SK-N-SH treated with all-trans-retinoic acid at 6 μM for 48 hours (cell line): ENCODE measurements at regions not wholly inside any gene's neighbourhood (a gene's known extent, or its start where the extent isn't known, plus 50 kb on each side); places are given as distances from the start of the nearest gene placed in this dataset.
A peak's percentile ranks its signal among the peaks of the same experiment; 100 is the strongest.
"Not testable (repeated sequence)": the region's sequence is repeated elsewhere in the genome, so short reads cannot be mapped to it uniquely, and the experiment has no call there.

Source experiments
- ATAC-seq: fragments of 200-7000 bp; cut with Tn5 transposase; 3 replicates; pipeline ENCODE4 v1.9.1; 2020; ENCODE audit warnings: mild to moderate bottlenecking, moderate library complexity
- ARNTL ChIP-seq: fragments of 450-650 bp; formaldehyde crosslinking; IDR thresholded peaks from 2 replicates; pipeline ENCODE4 v1.5.0; 2020; ENCODE audit warnings: low read depth, mild to moderate bottlenecking, moderate library complexity, borderline replicate concordance
- BACH2 ChIP-seq: fragments of 250-450 bp; sonication (Bioruptor Pico); IDR thresholded peaks from 2 replicates; pipeline ENCODE4 v1.9.0; 2021; ENCODE audit warnings: mild to moderate bottlenecking, borderline replicate concordance
- CREB5 ChIP-seq: fragments of 250-450 bp; sonication (Bioruptor Pico); IDR thresholded peaks from 2 replicates; pipeline ENCODE4 v1.5.1; 2020; ENCODE audit warnings: low read depth, mild to moderate bottlenecking, moderate library complexity
- CSDC2 ChIP-seq: fragments of 250-450 bp; sonication (Bioruptor Pico); IDR thresholded peaks from 2 replicates; pipeline ENCODE4 v1.5.0; 2020; ENCODE audit warnings: mild to moderate bottlenecking, moderate library complexity
- ESRRG ChIP-seq: fragments of 250-450 bp; sonication (Bioruptor Pico); IDR thresholded peaks from 2 replicates; pipeline ENCODE4 v1.6.1; 2021; ENCODE audit warnings: mild to moderate bottlenecking
- GLIS3 ChIP-seq: fragments of 250-450 bp; sonication (Bioruptor Pico); IDR thresholded peaks from 2 replicates; pipeline ENCODE4 v1.5.0; 2020; ENCODE audit warnings: mild to moderate bottlenecking, moderate library complexity
- ISL1 ChIP-seq: fragments of 250-450 bp; sonication (Bioruptor Pico); IDR thresholded peaks from 2 replicates; pipeline ENCODE4 v2.1.2; 2022; ENCODE audit warnings: mild to moderate bottlenecking, moderate library complexity
- OSR1 ChIP-seq: fragments of 250-450 bp; sonication (Bioruptor Pico); IDR thresholded peaks from 2 replicates; pipeline ENCODE4 v1.8.0; 2022; ENCODE audit warnings: moderate library complexity, mild to moderate bottlenecking, inconsistent platforms
- POU6F1 ChIP-seq: fragments of 250-450 bp; sonication (Bioruptor Pico); IDR thresholded peaks from 2 replicates; pipeline ENCODE4 v1.8.0; 2021; ENCODE audit warnings: low read depth, mild to moderate bottlenecking, moderate library complexity, borderline replicate concordance
- PPARA ChIP-seq: fragments of 250-450 bp; sonication (Bioruptor Pico); IDR thresholded peaks from 2 replicates; pipeline ENCODE4 v1.5.0; 2020; ENCODE audit warnings: mild to moderate bottlenecking, borderline replicate concordance
- RARB ChIP-seq: fragments of 250-450 bp; sonication (Bioruptor Pico); IDR thresholded peaks from 2 replicates; pipeline ENCODE4 v1.8.0; 2021; ENCODE audit warnings: mild to moderate bottlenecking, moderate library complexity
- SNAI2 ChIP-seq: fragments of 250-450 bp; sonication (Bioruptor Pico); IDR thresholded peaks from 2 replicates; pipeline ENCODE4 v1.5.0; 2020; ENCODE audit warnings: mild to moderate bottlenecking, moderate library complexity
- TCF4 ChIP-seq: fragments of 250-450 bp; sonication (Bioruptor Pico); IDR thresholded peaks from 2 replicates; pipeline ENCODE4 v1.8.0; 2021; ENCODE audit warnings: mild to moderate bottlenecking, moderate library complexity, borderline replicate concordance
- TSHZ2 ChIP-seq: fragments of 250-450 bp; sonication (Bioruptor Pico); IDR thresholded peaks from 2 replicates; pipeline ENCODE4 v1.5.0; 2020; ENCODE audit warnings: mild to moderate bottlenecking, moderate library complexity
- ZC3H10 ChIP-seq: fragments of 250-450 bp; sonication (Bioruptor Pico); IDR thresholded peaks from 2 replicates; pipeline ENCODE4 v1.5.1; 2021; ENCODE audit warnings: mild to moderate bottlenecking, moderate library complexity
- ZFP3 ChIP-seq: fragments of 250-450 bp; sonication (Bioruptor Pico); IDR thresholded peaks from 2 replicates; pipeline ENCODE4 v1.5.0; 2020; ENCODE audit warnings: mild to moderate bottlenecking, moderate library complexity
- ZNF565 ChIP-seq: fragments of 450-650 bp; formaldehyde crosslinking; conservative IDR thresholded peaks from 2 replicates; pipeline ENCODE4 v1.5.0; 2020; ENCODE audit warnings: low read depth, mild to moderate bottlenecking, moderate library complexity
- ZNF70 ChIP-seq: fragments of 450-650 bp; formaldehyde crosslinking; IDR thresholded peaks from 2 replicates; pipeline ENCODE4 v1.5.0; 2020; ENCODE audit warnings: mild to moderate bottlenecking, moderate library complexity
- ZNF8 ChIP-seq: fragments of 450-650 bp; formaldehyde crosslinking; IDR thresholded peaks from 2 replicates; pipeline ENCODE4 v1.5.0; 2020; ENCODE audit warnings: mild to moderate bottlenecking, moderate library complexity
- TF ChIP-seq, protein P1 (sequence below): fragments of 250-450 bp; sonication (Bioruptor Pico); IDR thresholded peaks from 2 replicates; pipeline ENCODE4 v1.8.0; 2020; ENCODE audit warnings: mild to moderate bottlenecking, moderate library complexity, borderline replicate concordance
- TF ChIP-seq, protein P2 (sequence below): fragments of 250-450 bp; sonication (Bioruptor Pico); IDR thresholded peaks from 2 replicates; pipeline ENCODE4 v1.5.1; 2021; ENCODE audit warnings: mild to moderate bottlenecking, moderate library complexity

DNA sequence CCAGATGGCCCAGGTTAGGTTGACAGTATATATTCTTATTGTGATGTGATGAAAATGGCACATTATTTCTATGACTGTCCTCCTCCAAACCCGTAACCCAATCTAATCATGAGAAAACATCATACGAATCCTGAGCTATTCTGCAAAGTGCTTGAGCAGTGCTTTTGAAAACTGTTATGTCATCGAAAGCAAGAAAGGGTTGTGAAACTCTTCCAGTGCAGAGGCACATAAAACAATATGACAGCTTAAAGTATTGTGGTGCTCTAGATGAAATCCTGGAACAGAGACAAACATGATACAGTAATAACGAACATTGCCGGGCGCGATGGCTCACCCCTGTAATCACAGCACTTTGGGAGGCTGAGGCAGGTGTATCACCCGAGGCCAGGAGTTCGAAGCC, 1648.0 kb downstream of the STIM2 start (continued):
- TF ChIP-seq, protein P1, sequence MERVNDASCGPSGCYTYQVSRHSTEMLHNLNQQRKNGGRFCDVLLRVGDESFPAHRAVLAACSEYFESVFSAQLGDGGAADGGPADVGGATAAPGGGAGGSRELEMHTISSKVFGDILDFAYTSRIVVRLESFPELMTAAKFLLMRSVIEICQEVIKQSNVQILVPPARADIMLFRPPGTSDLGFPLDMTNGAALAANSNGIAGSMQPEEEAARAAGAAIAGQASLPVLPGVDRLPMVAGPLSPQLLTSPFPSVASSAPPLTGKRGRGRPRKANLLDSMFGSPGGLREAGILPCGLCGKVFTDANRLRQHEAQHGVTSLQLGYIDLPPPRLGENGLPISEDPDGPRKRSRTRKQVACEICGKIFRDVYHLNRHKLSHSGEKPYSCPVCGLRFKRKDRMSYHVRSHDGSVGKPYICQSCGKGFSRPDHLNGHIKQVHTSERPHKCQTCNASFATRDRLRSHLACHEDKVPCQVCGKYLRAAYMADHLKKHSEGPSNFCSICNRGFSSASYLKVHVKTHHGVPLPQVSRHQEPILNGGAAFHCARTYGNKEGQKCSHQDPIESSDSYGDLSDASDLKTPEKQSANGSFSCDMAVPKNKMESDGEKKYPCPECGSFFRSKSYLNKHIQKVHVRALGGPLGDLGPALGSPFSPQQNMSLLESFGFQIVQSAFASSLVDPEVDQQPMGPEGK (CRISPR knock-in tag) = no peak
- no peak for TF ChIP-seq PPARA (CRISPR knock-in tag)

DNA sequence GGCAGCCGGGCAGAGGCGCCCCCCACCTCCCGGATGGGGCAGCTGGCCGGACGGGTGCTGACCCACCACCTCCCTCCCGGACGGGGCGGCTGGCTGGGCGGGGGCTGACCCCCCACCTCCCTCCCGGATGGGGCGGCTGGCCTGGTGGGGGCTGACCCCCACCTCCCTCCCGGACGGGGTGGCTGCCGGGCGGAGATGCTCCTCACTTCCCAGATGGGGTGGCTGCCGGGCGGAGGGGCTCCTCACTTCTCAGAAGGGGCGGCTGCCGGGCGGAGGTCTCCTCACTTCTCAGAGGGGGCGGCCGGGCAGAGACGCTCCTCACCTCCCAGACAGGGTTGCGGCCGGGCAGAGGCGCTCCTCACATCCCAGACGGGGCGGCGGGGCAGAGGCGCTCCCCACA, 1654.1 kb downstream of the STIM2 start:
- ATAC-seq = not testable (repeated sequence)

- TF ChIP-seq TCF4 (CRISPR knock-in tag) = no peak
- TF ChIP-seq, protein P2, sequence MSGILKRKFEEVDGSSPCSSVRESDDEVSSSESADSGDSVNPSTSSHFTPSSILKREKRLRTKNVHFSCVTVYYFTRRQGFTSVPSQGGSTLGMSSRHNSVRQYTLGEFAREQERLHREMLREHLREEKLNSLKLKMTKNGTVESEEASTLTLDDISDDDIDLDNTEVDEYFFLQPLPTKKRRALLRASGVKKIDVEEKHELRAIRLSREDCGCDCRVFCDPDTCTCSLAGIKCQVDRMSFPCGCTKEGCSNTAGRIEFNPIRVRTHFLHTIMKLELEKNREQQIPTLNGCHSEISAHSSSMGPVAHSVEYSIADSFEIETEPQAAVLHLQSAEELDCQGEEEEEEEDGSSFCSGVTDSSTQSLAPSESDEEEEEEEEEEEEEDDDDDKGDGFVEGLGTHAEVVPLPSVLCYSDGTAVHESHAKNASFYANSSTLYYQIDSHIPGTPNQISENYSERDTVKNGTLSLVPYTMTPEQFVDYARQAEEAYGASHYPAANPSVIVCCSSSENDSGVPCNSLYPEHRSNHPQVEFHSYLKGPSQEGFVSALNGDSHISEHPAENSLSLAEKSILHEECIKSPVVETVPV (CRISPR knock-in tag) = no peak
- TF ChIP-seq TSHZ2 (CRISPR knock-in tag) = no peak
- no peak for TF ChIP-seq POU6F1 (CRISPR knock-in tag)
- TF ChIP-seq CREB5 (CRISPR knock-in tag) = no peak
- no peak for TF ChIP-seq ARNTL (CRISPR knock-in tag)
- TF ChIP-seq ESRRG (CRISPR knock-in tag) = no peak
- no peak for TF ChIP-seq SNAI2 (CRISPR knock-in tag)
- TF ChIP-seq ZNF8 = no peak
- TF ChIP-seq OSR1 (CRISPR knock-in tag) = no peak
- TF ChIP-seq ZC3H10 (CRISPR knock-in tag) = no peak
- no peak for TF ChIP-seq ZFP3 (CRISPR knock-in tag)
- no peak for TF ChIP-seq PPARA (CRISPR knock-in tag)
- TF ChIP-seq, protein P1 (CRISPR knock-in tag) = no peak
- peak; percentile 42; the same call in 2 of the 3 replicates for ATAC-seq
These were observed 1658.0 kb downstream of the STIM2 start for GRCh38 chr4:28518561-28519165.

- ATAC-seq = no peak
- TF ChIP-seq ZNF565 (CRISPR knock-in tag) = no peak
- no peak for TF ChIP-seq SNAI2 (CRISPR knock-in tag)
- no peak for TF ChIP-seq CSDC2
- TF ChIP-seq BACH2 (CRISPR knock-in tag) = no peak
- TF ChIP-seq ZC3H10 (CRISPR knock-in tag) = no peak
- TF ChIP-seq CREB5 (CRISPR knock-in tag) = no peak
- TF ChIP-seq GLIS3 (CRISPR knock-in tag) = no peak
- no peak for TF ChIP-seq PPARA (CRISPR knock-in tag)
- TF ChIP-seq OSR1 (CRISPR knock-in tag) = no peak
- TF ChIP-seq ISL1 (CRISPR knock-in tag) = no peak
- TF ChIP-seq ZNF8 = no peak
- TF ChIP-seq RARB = no peak
- TF ChIP-seq ZNF70 (CRISPR knock-in tag) = no peak
These were observed 1663.1 kb downstream of the STIM2 start for GRCh38 chr4:28523681-28524190.
